ENCODE measurements at regions not wholly inside any gene's neighbourhood (a gene's known extent, or its start where the extent isn't known, plus 50 kb on each side); places are given as distances from the start of the nearest gene placed in this dataset.

- Histone ChIP-seq H3K27ac (ENCODE audit: insufficient read depth, low read depth, low read length) (no peak overlapping the region), H2AFZ (ENCODE audit: low read depth, low read length) (no peak overlapping the region), H3K9me1 (replicated peaks; ENCODE audit: control insufficient read depth, extremely low read depth, insufficient read depth, low read length) (no peaks in the 10 kb centered on the region), H3K4me3 (replicated peaks in 1 of 3; ENCODE audit: insufficient read depth in 1 of 3, low read depth in 1 of 3, low read length in 3 of 3) (no peak overlapping the region), H3K9me3 (replicated peaks; ENCODE audit: control insufficient read depth, insufficient read depth, low read length) (peaks cover 3% of the 10 kb centered on the region), H3K4me2 (ENCODE audit: insufficient read depth, low read length) (no peak overlapping the region), H3K27me3 (ENCODE audit: control insufficient read depth in 2 of 2, insufficient read depth in 2 of 2, low read length in 2 of 2) (no peaks in the 10 kb centered on the region), H3K79me2 (ENCODE audit: control insufficient read depth, insufficient read depth, low read length) (no peaks in the 10 kb centered on the region), H3K4me1 (ENCODE audit: control insufficient read depth, extremely low read depth, insufficient read depth, low read length) (no peaks in the 10 kb centered on the region), H4K20me1 (replicated peaks; ENCODE audit: control insufficient read depth, extremely low read depth, insufficient read depth, low read length) (no peaks in the 10 kb centered on the region), H3K36me3 (ENCODE audit: control insufficient read depth in 2 of 2, extremely low read depth in 1 of 2, insufficient read depth in 2 of 2, low read length in 2 of 2) (no peaks in the 10 kb centered on the region), H3K9ac (replicated peaks; ENCODE audit: extremely low read depth, insufficient read depth, low read length) (no peak overlapping the region)
- dilution Hi-C loops (cut with MboI; ENCODE audit: extremely low pct_ligation_motif_present, low sequenced_read_pairs) = no loop called here
- ChIA-PET POLR2A (no interaction called here), CTCF (no interaction called here)
- intact Hi-C loops (cut with micrococcal nuclease) = no loop called here
- DNase-seq (ENCODE audit: low read depth, low spot score) = no peak
- BruUV-seq (replicated peaks) = no TSS peak
- TF ChIP-seq CTCF (IDR thresholded peaks at IDR 0.05; ENCODE audit: extremely low read depth in 1 of 2, insufficient read depth in 1 of 2, low read depth in 1 of 2, low read length in 2 of 2) (no peak), POLR2AphosphoS5 (IDR thresholded peaks at IDR 0.05; ENCODE audit: insufficient read depth, low read depth, low read length) (no peak), POLR2A (IDR thresholded peaks at IDR 0.05; ENCODE audit: low read depth, low read length) (no peak), FOS (IDR thresholded peaks at IDR 0.05; ENCODE audit: borderline replicate concordance, insufficient read depth, low read length) (no peak), EZH2 (IDR thresholded peaks at IDR 0.05; ENCODE audit: borderline replicate concordance, low read depth, low read length, severe bottlenecking) (no peak), JUN (IDR thresholded peaks at IDR 0.05; ENCODE audit: borderline replicate concordance, insufficient read depth, insufficient read length, low read depth) (no peak), MAX (IDR thresholded peaks at IDR 0.05; ENCODE audit: insufficient read depth, insufficient read length) (no peak), GATA2 (IDR thresholded peaks at IDR 0.05; ENCODE audit: insufficient read depth, insufficient read length, low read depth, low read length) (no peak), MYC (IDR thresholded peaks at IDR 0.05; ENCODE audit: low read depth, low read length) (no peak)
- FAIRE-seq = no peak
These were observed 419.3 kb upstream of the SEL1L start for GRCh38 chr14:81952917-81953316.
